Fibroblast of lung (primary cell): ENCODE measurements at regions not wholly inside any gene's neighbourhood (a gene's known extent, or its start where the extent isn't known, plus 50 kb on each side); places are given as distances from the start of the nearest gene placed in this dataset.

Experiments used
- DNase-seq, 2 donors: peaks; one replicate each; pipeline versions ENCODE4 v3.0.0 to v3.0.0-alpha.2; 2010; ENCODE audit warnings: low read depth in 2 of 2
- H2AFZ ChIP-seq: 2 replicates; pipeline ENCODE4 v1.5.1; 2012; ENCODE audit warnings: low read length, control low read depth, inconsistent platforms
- H3K27ac ChIP-seq: 2 replicates; pipeline ENCODE4 v1.5.1; 2011; ENCODE audit warnings: low read length, control low read depth; ENCODE audit not compliant: insufficient read depth
- H3K27me3 ChIP-seq: 2 replicates; pipeline ENCODE4 v1.5.1; 2011; ENCODE audit warnings: mild to moderate bottlenecking, low read length; ENCODE audit not compliant: control insufficient read depth, insufficient read depth
- H3K36me3 ChIP-seq: 2 replicates; pipeline ENCODE4 v1.5.1; 2011; ENCODE audit warnings: low read length; ENCODE audit not compliant: control insufficient read depth, insufficient read depth
- H3K4me1 ChIP-seq: 2 replicates; pipeline ENCODE4 v1.5.1; 2011; ENCODE audit warnings: low read length; ENCODE audit not compliant: control insufficient read depth, insufficient read depth; ENCODE audit errors: extremely low read depth
- H3K4me2 ChIP-seq: 2 replicates; pipeline ENCODE4 v1.5.1; 2011; ENCODE audit warnings: low read length, control low read depth; ENCODE audit not compliant: insufficient read depth; ENCODE audit errors: extremely low read depth
- H3K4me3 ChIP-seq, 4 experiments: fragments of 200-600 bp in 1 of 4; sonication (generic) in 1 of 4; replicated peaks in 1 of 4; 2 replicates each; pipeline ENCODE4 v1.5.1; 2011 to 2016; ENCODE audit warnings: low read length in 4 of 4, low read depth in 3 of 4, mild to moderate bottlenecking in 3 of 4, control low read depth in 2 of 4, inconsistent platforms in 1 of 4, mixed read lengths in 1 of 4; ENCODE audit not compliant: insufficient read depth in 1 of 4; ENCODE audit errors: control extremely low read depth in 1 of 4
- H3K79me2 ChIP-seq: 2 replicates; pipeline ENCODE4 v1.5.1; 2012; ENCODE audit warnings: mild to moderate bottlenecking, low read length, inconsistent platforms; ENCODE audit not compliant: control insufficient read depth, insufficient read depth
- H3K9ac ChIP-seq: 2 replicates; pipeline ENCODE4 v1.5.1; 2011; ENCODE audit warnings: mild to moderate bottlenecking, low read length, control low read depth; ENCODE audit not compliant: insufficient read depth
- H3K9me3 ChIP-seq: 2 replicates; pipeline ENCODE4 v1.5.1; 2012; ENCODE audit warnings: low read depth, low read length; ENCODE audit not compliant: control insufficient read depth, insufficient read depth
- H4K20me1 ChIP-seq: 2 replicates; pipeline ENCODE4 v1.5.1; 2011; ENCODE audit warnings: low read length; ENCODE audit not compliant: control insufficient read depth, insufficient read depth; ENCODE audit errors: extremely low read depth
- EZH2 ChIP-seq: IDR thresholded peaks from 2 replicates; pipeline ENCODE4 v1.5.1; 2012; ENCODE audit warnings: low read length, control low read depth, mild to moderate bottlenecking; ENCODE audit errors: missing control alignments
- TF ChIP-seq, protein P1 (sequence below), 2 donors: IDR thresholded peaks in 1 of 2; conservative IDR thresholded peaks in 1 of 2; 1 replicate in 1 of 2; 2 replicates in 1 of 2; pipeline ENCODE4 v1.5.1; 2011 to 2012; ENCODE audit warnings: low read length in 2 of 2, control low read depth in 1 of 2, inconsistent platforms in 1 of 2, low read depth in 1 of 2, mild to moderate bottlenecking in 1 of 2

DNA sequence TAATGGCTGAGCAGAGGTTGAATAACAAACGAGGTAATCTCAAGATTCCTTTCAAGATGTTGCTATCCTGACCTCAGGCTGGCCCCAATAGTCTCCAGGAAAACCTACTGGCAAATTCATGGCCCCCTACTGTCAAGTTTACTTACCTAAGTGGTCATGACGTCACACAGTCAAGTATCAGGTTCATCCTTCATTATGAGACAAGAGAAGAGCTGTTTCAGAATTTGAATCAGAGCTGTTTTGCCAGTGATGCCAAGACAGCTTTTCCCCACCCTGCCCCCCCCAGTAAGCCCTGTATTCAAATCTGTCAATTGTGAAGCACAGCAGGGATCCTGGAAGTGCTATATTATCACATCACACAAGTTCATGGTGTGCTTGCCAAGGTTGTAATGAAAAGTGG lies 509.6 kb downstream of the NOVA1 start:
- Histone ChIP-seq H4K20me1 (no peaks in the 10 kb centered on the region), H3K9ac (no peak overlapping the region), H3K9me3 (no peaks in the 10 kb centered on the region), H3K36me3 (no peaks in the 10 kb centered on the region), H3K4me1 (no peaks in the 10 kb centered on the region), H3K4me3 (no peak overlapping the region), H3K27me3 (no peaks in the 10 kb centered on the region), H3K79me2 (no peaks in the 10 kb centered on the region), H3K4me2 (no peak overlapping the region), H2AFZ (no peak overlapping the region), H3K27ac (no peak overlapping the region)
- TF ChIP-seq, protein P1, sequence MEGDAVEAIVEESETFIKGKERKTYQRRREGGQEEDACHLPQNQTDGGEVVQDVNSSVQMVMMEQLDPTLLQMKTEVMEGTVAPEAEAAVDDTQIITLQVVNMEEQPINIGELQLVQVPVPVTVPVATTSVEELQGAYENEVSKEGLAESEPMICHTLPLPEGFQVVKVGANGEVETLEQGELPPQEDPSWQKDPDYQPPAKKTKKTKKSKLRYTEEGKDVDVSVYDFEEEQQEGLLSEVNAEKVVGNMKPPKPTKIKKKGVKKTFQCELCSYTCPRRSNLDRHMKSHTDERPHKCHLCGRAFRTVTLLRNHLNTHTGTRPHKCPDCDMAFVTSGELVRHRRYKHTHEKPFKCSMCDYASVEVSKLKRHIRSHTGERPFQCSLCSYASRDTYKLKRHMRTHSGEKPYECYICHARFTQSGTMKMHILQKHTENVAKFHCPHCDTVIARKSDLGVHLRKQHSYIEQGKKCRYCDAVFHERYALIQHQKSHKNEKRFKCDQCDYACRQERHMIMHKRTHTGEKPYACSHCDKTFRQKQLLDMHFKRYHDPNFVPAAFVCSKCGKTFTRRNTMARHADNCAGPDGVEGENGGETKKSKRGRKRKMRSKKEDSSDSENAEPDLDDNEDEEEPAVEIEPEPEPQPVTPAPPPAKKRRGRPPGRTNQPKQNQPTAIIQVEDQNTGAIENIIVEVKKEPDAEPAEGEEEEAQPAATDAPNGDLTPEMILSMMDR (conservative IDR thresholded peaks at IDR 0.05 in 1 of 2, IDR thresholded peaks at IDR 0.05 in 1 of 2; ENCODE audit: low read depth in 1 of 2, low read length in 2 of 2): no peak
- TF ChIP-seq EZH2: no peak
- DNase-seq: no peak

DNA sequence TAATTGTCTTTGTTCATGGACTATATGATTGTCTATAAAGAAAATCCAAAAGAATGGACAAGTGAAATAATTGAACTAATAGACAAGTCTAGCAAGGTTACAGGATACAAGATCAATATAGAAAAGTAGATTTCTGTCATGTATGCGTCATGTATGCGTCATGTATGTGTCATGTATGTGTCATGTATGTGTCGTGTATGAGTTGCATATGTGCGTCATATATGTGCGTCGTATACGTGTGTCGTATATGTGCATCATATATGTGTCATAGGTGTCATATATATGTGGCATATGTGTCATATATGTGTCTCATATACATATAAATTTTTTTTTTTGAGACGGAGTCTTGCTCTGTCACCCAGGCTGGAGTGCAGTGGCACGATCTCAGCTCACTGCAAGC lies 516.8 kb downstream of the NOVA1 start:
- Histone ChIP-seq H3K27me3 (no peaks in the 10 kb centered on the region), H3K36me3 (no peaks in the 10 kb centered on the region), H3K9me3 (no peaks in the 10 kb centered on the region), H4K20me1 (no peaks in the 10 kb centered on the region), H3K79me2 (no peaks in the 10 kb centered on the region), H3K4me1 (no peaks in the 10 kb centered on the region), H3K9ac (no peak overlapping the region), H3K27ac (no peak overlapping the region), H3K4me2 (no peak overlapping the region), H2AFZ (no peak overlapping the region), H3K4me3 (no peak overlapping the region)
- DNase-seq: no peak
- TF ChIP-seq, protein P1 (conservative IDR thresholded peaks at IDR 0.05 in 1 of 2, IDR thresholded peaks at IDR 0.05 in 1 of 2; ENCODE audit: low read depth in 1 of 2, low read length in 2 of 2): no peak
- no peak for TF ChIP-seq EZH2

- TF ChIP-seq, protein P1 (conservative IDR thresholded peaks at IDR 0.05 in 1 of 2, IDR thresholded peaks at IDR 0.05 in 1 of 2; ENCODE audit: low read depth in 1 of 2, low read length in 2 of 2): no peak
- no peak for TF ChIP-seq EZH2
- no peak overlapping the region for H3K9ac ChIP-seq
- no peak for DNase-seq
- H3K27me3 ChIP-seq: no peaks in the 10 kb centered on the region
- H3K4me1 ChIP-seq: no peaks in the 10 kb centered on the region
- no peak overlapping the region for H3K4me2 ChIP-seq
- no peaks in the 10 kb centered on the region for H3K9me3 ChIP-seq
- H4K20me1 ChIP-seq: no peaks in the 10 kb centered on the region
- H3K36me3 ChIP-seq: no peaks in the 10 kb centered on the region
- no peak overlapping the region for H3K27ac ChIP-seq
- H3K79me2 ChIP-seq: no peaks in the 10 kb centered on the region
- no peak overlapping the region for H2AFZ ChIP-seq
- no peak overlapping the region for H3K4me3 ChIP-seq
These were observed 519.3 kb downstream of the NOVA1 start for GRCh38 chr14:26078561-26078960.
